GM18861 (cell line): ENCODE measurements at regions not wholly inside any gene's neighbourhood (a gene's known extent, or its start where the extent isn't known, plus 50 kb on each side); places are given as distances from the start of the nearest gene placed in this dataset.
A peak's percentile ranks its signal among the peaks of the same experiment; 100 is the strongest.

ENCODE experiments used
- ATAC-seq: cut with Tn5 transposase; IDR thresholded peaks from one replicate; pipeline ENCODE4 v1.9.1; 2021; ENCODE audit not compliant: unreplicated experiment

- peak; percentile 37 for ATAC-seq
Observed at GRCh38 chr4:146998157-146998556, 52.5 kb upstream of the TTC29 start.

GRCh38 chr4:147003956-147004809, 58.5 kb upstream of the TTC29 start:
- ATAC-seq, result no peak

DNA sequence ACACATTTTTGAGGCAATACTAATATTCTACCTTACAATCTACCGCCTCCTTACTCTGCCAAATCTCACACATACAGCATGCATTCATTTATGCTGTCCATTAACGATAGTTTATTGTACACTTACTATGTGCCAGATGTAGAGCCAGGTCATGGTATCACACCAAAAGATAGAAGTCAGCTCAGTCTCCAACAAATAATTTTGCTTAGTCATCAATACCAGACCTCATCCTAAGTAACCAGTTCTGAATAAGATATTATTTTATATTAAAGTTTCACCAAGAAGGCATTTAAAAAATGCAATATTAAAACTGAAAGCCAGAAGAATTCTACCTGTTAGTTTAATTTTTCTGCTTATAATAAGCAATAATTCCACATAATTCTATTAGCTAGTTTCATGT, 60.6 kb upstream of the TTC29 start:
- ATAC-seq, result no peak

- ATAC-seq, result no peak
Observed at GRCh38 chr4:147009875-147010274, 64.2 kb upstream of the TTC29 start.

- ATAC-seq, result no peak
Observed at GRCh38 chr4:147011411-147011810, 65.7 kb upstream of the TTC29 start.

DNA sequence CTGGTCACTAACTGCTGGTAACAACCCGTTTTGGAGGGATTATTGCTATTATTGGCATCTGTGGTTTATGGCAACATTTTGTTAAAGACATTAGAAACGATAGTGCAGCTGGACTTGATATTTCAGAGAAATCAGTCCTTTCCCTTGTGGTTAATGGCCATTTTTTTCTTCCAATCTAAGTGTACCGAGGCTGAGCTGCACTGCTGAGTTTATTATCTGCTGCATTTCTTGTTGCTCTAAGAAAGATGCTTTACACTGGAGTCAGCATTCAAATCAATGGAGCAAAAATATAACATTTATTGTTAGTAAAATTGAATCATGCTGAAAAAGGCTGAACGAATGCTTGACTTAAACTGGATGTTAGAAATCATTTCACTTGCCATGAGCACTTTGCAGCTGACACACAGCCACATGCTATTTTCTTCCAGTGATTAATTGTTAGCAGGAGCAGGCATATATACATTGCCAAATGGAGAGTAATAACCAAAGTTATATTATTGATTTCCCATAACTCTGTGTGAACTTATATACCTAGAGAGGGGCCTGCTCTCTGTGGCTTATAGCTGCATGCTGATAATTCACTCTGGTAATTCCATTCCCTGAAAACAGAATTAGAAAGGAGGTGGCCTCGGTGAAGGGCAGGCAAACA, 66.5 kb upstream of the TTC29 start:
- ATAC-seq, result no peak

- no peak for ATAC-seq
Observed at GRCh38 chr4:147014946-147015345, 69.3 kb upstream of the TTC29 start.

GRCh38 chr4:147015491-147015890, 69.8 kb upstream of the TTC29 start:
- no peak for ATAC-seq

GRCh38 chr4:147017081-147017480, 71.4 kb upstream of the TTC29 start:
- no peak for ATAC-seq

GRCh38 chr4:147019091-147019490, 73.4 kb upstream of the TTC29 start:
- ATAC-seq, result peak; percentile 77

DNA sequence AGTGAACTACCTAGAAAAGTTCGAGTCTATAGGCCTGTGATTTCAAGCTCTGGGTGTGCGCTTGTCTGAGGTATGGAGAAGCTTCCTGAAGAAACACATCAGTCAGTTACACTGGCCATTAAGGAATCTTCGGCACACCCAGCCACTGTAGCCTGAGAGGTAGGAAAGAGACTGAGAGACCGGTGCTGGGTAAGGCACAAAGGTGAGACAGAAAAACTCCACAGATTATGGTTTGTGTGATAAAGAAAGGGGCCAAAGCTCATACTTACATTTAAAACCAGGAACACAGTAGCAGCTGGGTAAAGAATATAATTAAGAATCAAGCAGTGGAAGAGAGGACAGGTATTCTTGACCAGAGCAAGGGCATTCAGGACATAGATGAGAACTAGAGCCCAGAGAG, 74.8 kb upstream of the TTC29 start:
- ATAC-seq, result no peak

DNA sequence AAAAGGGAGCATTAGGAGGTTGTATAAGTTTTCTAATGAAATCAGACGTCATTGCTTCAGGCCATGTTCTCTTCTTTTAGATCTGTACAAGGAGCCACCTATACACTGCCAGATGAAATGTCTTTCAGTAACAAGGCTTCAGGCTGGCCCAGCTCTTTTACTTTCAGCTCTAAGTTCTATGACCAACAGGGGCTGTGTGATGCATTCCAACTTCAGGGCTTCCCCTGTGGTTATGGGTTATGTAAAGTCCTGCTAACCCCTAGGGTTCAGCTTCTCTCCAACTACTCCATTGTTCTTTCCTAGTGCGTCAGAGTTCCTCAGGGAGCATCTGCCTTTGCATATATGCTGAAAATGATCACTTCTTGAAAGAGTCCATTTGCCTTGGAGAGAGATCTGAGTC, 79.4 kb upstream of the TTC29 start:
- ATAC-seq, result no peak

- no peak for ATAC-seq
Observed at GRCh38 chr4:147029296-147029695, 83.6 kb upstream of the TTC29 start.

DNA sequence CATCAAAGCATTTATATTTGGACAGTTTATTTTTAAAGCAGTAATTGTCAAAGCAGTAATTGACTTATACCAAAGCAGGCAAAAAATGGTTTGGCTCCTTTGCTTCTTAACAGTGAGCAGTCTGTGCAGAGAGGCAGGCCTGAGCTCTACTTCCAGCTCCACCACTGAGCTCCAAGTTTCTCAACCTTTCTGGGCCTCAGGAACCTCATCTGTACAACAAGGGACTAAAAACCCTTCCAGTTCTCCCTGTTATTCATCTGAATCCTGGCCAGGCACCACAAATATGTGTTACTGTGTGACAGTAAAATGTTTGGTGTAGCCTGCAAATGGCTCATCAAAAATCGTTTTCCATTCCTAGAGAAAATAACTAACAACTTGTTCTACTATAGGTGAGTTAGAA, 88.7 kb upstream of the TTC29 start:
- no peak for ATAC-seq

- ATAC-seq, result no peak
Observed at GRCh38 chr4:147037069-147037468, 91.4 kb upstream of the TTC29 start.

DNA sequence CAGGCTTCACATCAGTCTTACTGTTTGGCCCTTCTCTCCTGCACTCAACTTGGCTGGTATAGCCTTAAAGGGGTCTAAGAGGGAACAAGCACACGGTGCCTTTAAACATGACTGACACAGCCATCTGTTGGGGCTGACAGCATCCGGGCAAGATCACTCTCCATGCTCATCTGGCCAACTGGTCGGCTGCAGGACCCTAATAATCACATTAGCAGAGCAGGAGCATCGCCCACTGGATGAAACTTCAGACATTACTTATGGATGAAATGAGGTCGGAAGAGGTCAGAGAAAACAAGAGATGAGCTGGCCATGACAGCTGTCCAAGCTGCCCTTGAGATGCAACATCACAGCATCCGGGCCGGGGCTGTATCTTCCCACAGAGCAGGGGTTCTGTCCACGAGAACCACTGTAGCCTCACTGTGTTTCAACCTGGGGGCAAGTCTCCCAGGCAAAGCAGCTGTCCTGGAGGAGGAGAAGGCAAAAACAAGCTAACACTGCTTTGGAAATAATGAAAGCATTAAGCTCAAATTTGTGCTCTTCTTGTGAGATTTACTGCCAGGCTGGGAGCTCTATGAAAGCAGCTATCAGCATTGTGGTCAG, 94.4 kb upstream of the TTC29 start:
- no peak for ATAC-seq

GRCh38 chr4:147040874-147041273, 95.2 kb upstream of the TTC29 start:
- no peak for ATAC-seq

GRCh38 chr4:147041376-147041775, 95.7 kb upstream of the TTC29 start:
- no peak for ATAC-seq

GRCh38 chr4:147042046-147042445, 96.4 kb upstream of the TTC29 start:
- no peak for ATAC-seq

GRCh38 chr4:147044241-147044640, 98.6 kb upstream of the TTC29 start:
- ATAC-seq, result no peak

- no peak for ATAC-seq
Observed at GRCh38 chr4:147049946-147050345, 104.3 kb upstream of the TTC29 start.

DNA sequence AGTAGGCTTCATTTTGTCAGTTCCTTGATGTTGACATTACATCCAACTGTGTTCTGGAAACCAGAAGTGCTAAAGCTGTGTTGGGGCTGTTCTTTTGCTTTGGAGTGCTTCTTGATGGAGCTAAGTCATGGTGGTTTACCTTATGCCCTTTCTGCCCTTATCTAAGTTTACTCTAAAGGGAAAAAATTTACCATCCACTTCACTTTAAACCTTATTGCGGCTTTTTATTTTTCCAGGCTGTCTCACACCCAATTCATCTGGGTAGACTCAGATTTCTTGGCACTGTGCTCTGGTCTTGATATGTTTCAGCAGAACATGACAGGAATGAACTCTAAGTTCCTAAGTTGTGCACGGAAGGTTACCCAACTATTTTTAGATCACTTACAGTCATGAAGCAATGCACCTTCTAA, 104.7 kb upstream of the TTC29 start:
- no peak for ATAC-seq
